NCI-H446 (cell line): ENCODE measurements at regions not wholly inside any gene's neighbourhood (a gene's known extent, or its start where the extent isn't known, plus 50 kb on each side); places are given as distances from the start of the nearest gene placed in this dataset.
"Not testable (repeated sequence)": the region's sequence is repeated elsewhere in the genome, so short reads cannot be mapped to it uniquely, and the experiment has no call there.

Experiments
- DNase-seq, 2 experiments: peaks; one replicate each; lab custom pipeline; 2025; lab: John Stamatoyannopoulos, UW

DNA sequence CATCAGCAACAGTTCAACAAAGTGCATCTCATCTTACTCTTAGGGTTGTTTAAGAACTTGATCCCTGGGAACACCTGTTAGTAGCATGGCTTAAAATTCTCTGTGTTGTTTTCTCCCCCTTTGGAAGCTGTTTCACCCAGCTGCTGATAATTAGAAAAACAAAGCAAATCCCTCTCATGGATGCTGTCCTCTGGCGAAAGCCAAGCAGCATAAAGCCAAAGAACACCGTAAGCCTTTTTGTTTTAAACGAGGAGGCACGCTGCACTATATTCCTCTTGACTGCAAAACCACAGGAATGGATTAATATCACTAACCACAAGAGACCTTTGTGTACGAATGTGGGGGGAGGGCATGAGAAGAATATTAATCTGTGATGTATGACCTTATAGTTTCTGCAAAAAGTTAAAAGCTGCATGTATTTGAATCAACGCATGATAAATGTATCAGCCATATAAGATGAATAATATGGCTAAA lies 923.2 kb downstream of the LTN1 start:
- DNase-seq: no peak

DNA sequence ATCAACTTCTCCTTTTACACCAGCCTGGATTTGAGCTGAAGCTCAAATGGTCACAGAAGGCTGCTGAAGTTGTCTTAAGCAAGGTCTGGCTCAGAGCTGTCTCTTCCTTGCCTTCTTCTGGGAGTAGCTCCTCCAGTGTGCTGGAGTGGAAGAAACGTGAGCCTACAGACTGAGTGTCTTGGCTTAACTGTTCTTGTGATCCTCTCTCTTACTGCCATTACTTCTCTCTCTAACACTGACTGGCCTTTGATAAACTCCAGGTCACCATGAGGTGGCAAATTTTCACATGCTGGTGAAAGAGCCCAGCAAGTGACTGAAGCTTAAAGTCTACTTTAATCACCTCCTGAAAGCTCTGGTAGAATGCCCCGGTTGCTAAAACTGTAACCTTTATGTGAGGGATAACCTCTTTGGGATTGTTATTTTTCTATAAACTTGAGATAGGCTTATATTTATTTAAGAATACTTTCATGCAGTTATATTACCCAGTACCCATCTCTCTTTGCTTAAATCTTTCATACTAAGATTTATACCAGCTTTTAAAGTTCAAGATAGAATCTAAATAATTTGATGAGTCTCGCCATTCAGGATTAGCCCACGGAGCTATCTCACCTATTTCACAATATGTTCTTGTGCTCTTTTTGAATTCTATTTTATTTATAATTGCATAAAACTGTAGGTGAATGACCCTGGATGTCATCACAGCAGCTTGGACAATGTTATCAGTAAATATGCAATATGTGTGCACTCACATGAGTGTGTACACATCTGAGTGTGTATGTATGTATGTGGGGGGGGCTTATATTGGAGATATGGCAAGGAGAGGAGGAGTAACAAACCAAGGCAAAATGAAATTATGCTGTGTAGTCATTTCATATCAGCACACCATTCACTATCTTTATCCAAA lies 924.0 kb downstream of the LTN1 start:
- no peak for DNase-seq

- no peak for DNase-seq
These were observed 925.9 kb downstream of the LTN1 start for GRCh38 chr21:28066596-28067387.

GRCh38 chr21:28066076-28066475 lies 926.6 kb downstream of the LTN1 start:
- DNase-seq: no peak

- no peak for DNase-seq
These were observed 929.1 kb downstream of the LTN1 start for GRCh38 chr21:28063241-28064216.

DNA sequence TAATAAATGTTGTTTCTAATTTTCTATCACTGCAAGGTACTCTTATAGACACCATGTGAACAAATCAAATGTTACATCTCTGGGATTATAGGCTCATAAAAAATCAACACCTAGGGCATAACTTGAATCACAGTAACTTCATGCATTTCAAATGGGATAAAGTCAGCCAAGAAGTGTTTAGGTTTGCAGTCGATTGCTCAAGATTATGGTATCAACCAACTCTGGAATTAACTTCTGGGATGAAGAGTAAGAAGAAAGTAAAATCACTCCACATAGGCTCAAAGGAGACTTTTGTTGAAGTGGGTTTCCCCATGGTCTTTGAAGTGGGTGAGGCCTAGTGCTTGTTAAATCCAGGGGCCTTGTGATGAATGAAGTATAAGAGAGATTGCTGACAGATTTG lies 939.7 kb downstream of the LTN1 start:
- not testable (repeated sequence) for DNase-seq

DNA sequence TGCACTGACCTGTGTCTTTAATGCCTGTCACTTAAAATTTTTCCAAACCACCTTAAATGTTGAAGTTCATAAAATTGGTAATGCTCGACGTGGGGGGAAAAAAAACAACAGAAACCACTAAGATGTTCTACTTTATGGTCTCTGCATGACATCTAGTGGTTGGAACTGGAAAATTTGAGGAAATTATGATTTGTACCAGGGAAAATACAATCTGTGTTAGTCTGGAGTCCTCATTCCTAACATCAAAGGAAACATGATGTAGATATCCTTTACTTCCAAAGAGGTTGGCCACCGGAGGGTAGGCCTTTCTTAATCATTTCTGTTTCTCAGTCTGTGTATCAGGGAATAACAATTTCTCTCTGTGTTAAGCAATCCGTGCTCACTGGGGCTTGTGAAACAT lies 941.0 kb downstream of the LTN1 start:
- peak; percentile 17 to 66 for DNase-seq

DNA sequence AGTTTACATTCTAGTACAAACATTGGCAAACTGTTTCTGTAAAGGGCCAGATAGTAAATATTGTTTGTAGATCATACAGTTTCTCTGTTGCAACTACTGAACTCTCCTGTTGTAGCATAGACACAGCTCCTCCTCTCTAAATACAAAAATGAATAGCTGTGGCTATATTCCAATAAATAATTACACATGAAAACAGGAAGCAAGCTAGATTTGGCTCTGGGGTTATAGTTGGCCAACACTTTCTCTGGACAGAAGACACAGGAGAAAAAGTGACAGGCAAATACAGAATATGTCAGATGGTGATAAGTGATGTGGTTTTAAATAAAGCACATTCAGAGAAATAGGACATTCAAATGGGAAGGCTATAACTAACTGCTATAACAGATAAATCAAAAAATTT lies 957.0 kb downstream of the LTN1 start:
- peak in 1 of 2 experiments; percentile 12 for DNase-seq

GRCh38 chr21:28034916-28035315 lies 957.8 kb downstream of the LTN1 start:
- DNase-seq: not testable (repeated sequence)

- not testable (repeated sequence) for DNase-seq
These were observed 958.3 kb downstream of the LTN1 start for GRCh38 chr21:28034334-28034733.

GRCh38 chr21:28032652-28033051 lies 960.0 kb downstream of the LTN1 start:
- DNase-seq: not testable (repeated sequence)

GRCh38 chr21:28031066-28031465 lies 961.6 kb downstream of the LTN1 start:
- DNase-seq: not testable (repeated sequence)

- DNase-seq: no peak
These were observed 967.6 kb downstream of the LTN1 start for GRCh38 chr21:28025111-28025510.

DNA sequence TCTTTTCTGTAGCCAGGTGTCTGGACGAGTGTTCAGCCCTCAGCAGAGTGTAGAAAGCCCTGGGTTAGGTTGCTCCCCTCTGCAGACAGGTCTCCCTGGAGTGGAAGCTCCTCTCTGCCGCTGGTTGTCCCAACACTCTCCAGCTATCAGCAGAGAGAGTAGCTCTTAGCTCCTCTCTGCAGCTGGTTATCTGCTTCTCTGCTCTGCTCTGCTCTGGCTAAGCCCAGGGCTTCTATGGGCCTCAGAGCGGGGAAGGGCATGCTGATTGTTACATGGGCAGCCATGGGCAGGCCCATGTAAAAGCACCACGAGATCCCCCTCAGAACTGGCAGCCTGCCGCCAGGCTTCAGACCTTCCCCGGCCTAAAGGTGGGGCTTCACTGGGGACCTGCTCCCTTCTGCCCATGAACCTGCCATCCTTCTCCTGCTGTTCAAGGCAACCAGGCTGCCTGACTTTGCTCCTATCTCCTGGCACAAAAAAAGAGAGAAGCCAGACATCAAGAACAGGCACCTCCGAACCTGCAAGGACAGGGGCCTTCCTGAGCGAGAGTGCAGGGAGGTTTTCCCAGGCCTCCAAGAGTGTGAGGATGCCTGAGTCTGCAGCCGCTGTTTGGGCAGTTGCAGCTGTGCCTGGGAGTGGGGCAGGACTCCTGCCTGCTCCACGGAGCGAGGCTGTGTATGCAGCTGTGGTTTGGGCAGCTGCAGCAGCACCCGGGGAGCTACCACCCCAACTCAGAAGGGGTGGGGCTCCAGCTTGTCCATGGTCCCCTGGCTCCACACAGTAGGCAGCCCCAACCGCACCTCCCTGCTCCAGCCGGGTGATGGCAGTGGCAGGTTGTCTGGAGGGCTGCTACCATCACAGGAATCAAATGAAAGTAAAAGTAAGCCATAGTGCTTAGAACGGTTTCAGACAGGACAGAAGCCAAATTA lies 973.7 kb downstream of the LTN1 start:
- no peak for DNase-seq

GRCh38 chr21:28018213-28018612 lies 974.5 kb downstream of the LTN1 start:
- DNase-seq: no peak

DNA sequence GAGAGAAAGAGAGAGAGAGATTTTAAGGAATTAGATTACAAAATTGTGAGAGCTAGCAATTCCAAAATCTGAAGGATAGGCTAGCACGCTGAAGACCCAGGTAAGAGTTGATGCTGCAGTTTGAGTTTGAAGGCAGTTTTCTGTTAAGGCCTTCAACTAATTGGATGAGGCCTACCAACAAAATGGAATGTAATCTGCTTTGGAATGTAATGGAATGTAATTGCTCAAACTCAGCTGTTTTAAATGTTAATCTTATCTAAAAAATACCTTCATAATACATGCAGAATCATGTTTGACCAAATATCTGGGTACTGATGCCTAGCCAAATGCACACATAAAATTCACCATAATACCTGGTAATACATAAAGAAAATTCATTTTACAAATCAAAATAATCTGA lies 976.1 kb downstream of the LTN1 start:
- DNase-seq: no peak

- DNase-seq: peak in 1 of 2 experiments; percentile 17
These were observed 979.6 kb downstream of the LTN1 start for GRCh38 chr21:28013123-28013522.

DNA sequence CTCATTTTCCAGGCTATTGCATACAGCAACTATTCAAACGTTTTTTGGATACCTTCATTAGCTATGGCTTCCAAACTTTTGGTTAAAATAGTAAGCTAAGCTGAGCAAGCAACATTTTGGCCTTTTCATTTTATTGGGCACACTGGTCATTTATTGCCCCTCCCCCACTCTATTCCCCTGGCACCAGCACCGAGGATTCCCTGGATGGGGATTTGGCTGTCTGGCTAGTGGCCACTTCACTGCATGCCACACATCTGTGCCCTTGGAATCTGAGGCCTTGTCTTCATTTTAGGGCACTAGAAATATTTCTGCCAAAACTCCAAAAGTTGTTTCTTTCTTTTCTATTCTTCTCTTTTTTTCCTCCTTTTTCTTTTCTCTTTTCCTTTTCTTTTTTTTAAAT lies 980.7 kb downstream of the LTN1 start:
- peak in 1 of 2 experiments; percentile 53 for DNase-seq

- DNase-seq: peak; percentile 89 to 93
These were observed 984.4 kb downstream of the LTN1 start for GRCh38 chr21:28008245-28008644.

- DNase-seq: not testable (repeated sequence)
These were observed 989.0 kb downstream of the LTN1 start for GRCh38 chr21:28003627-28004026.
